ENCODE measurements at regions not wholly inside any gene's neighbourhood (a gene's known extent, or its start where the extent isn't known, plus 50 kb on each side); places are given as distances from the start of the nearest gene placed in this dataset.

- no peaks in the 10 kb centered on the region; the same call in 1 of the 2 replicates for H3K36me3 ChIP-seq (ENCODE audit: insufficient read depth)
- no peak overlapping the region for H3K4me3 Mint-ChIP-seq
- no peaks in the 10 kb centered on the region for H3K9me2 ChIP-seq (ENCODE audit: insufficient read depth)
- H3K36me3 Mint-ChIP-seq (ENCODE audit: low read depth), result no peaks in the 10 kb centered on the region
- H3K9me3 Mint-ChIP-seq, result no peaks in the 10 kb centered on the region
- no peak overlapping the region for H3K27ac Mint-ChIP-seq
- TF ChIP-seq REST (IDR thresholded peaks at IDR 0.05; ENCODE audit: unreplicated experiment), result no peak
- TF ChIP-seq CREB1 (CRISPR knock-in tag; IDR thresholded peaks at IDR 0.05; ENCODE audit: low read depth), result no peak
- no peak for TF ChIP-seq STAT1 (IDR thresholded peaks at IDR 0.05; ENCODE audit: unreplicated experiment)
- TF ChIP-seq EZH2 (IDR thresholded peaks at IDR 0.05; ENCODE audit: low read depth, unreplicated experiment), result no peak
- TF ChIP-seq JUNB (IDR thresholded peaks at IDR 0.05; ENCODE audit: unreplicated experiment), result no peak
- TF ChIP-seq, protein P1, sequence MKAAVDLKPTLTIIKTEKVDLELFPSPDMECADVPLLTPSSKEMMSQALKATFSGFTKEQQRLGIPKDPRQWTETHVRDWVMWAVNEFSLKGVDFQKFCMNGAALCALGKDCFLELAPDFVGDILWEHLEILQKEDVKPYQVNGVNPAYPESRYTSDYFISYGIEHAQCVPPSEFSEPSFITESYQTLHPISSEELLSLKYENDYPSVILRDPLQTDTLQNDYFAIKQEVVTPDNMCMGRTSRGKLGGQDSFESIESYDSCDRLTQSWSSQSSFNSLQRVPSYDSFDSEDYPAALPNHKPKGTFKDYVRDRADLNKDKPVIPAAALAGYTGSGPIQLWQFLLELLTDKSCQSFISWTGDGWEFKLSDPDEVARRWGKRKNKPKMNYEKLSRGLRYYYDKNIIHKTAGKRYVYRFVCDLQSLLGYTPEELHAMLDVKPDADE (IDR thresholded peaks at IDR 0.05), result no peak
- no peak for TF ChIP-seq ZNF462 (CRISPR knock-in tag; IDR thresholded peaks at IDR 0.05)
- no peak for TF ChIP-seq EZH2phosphoT487 (IDR thresholded peaks at IDR 0.05; ENCODE audit: unreplicated experiment)
- no peak for TF ChIP-seq POLR2AphosphoS5 (IDR thresholded peaks at IDR 0.05; ENCODE audit: low read depth)
- TF ChIP-seq CTCF (conservative IDR thresholded peaks at IDR 0.05; ENCODE audit: low read depth in 2 of 2), result no peak
- DNase-seq (ENCODE audit: low spot score) (no peak), ATAC-seq (no peak)
- no peak overlapping the region for H3K4me2 ChIP-seq
- H3K27me3 Mint-ChIP-seq (ENCODE audit: insufficient read depth, low read depth, poor library complexity), result no peaks in the 10 kb centered on the region
- H4K20me1 ChIP-seq (replicated peaks; ENCODE audit: insufficient read depth), result no peaks in the 10 kb centered on the region
- H3K27me3 ChIP-seq (ENCODE audit: insufficient read depth), result no peaks in the 10 kb centered on the region
- peaks cover 7% of the 10 kb centered on the region for H3K4me1 Mint-ChIP-seq
- no peak overlapping the region for H3K4me3 ChIP-seq
- H3F3A ChIP-seq (replicated peaks; ENCODE audit: low read depth), result no peaks in the 10 kb centered on the region
- no peak overlapping the region for H2AFZ ChIP-seq
- H3K27ac ChIP-seq (ENCODE audit: low read depth), result no peak overlapping the region
- no peaks in the 10 kb centered on the region for H3K79me2 ChIP-seq (replicated peaks; ENCODE audit: insufficient read depth)
- no peaks in the 10 kb centered on the region for H3K4me1 ChIP-seq (ENCODE audit: insufficient read depth)
Measured at GRCh38 chr2:102925003-102925402, 163.2 kb downstream of the TMEM182 start.

All from GM23338 (cell line).